HEK293 (cell line): ENCODE measurements at regions not wholly inside any gene's neighbourhood (a gene's known extent, or its start where the extent isn't known, plus 50 kb on each side); places are given as distances from the start of the nearest gene placed in this dataset.

Source experiments
- CTCF ChIA-PET: fragments of 350-600 bp; formaldehyde crosslinking; extraction: SDS; loops from one replicate; lab custom pipeline; 2021; ENCODE audit warnings: antibody characterized with exemption; lab: Yijun Ruan, JAX
- POLR2A ChIA-PET: fragments of 300-600 bp; formaldehyde crosslinking; extraction: SDS; loops from one replicate; lab custom pipeline; 2020; ENCODE audit warnings: antibody characterized with exemption, inconsistent platforms; lab: Yijun Ruan, JAX
- H3K27ac ChIP-seq: fragments of 200-500 bp; sonication (Bioruptor generic); 2 replicates; pipeline ENCODE4 v1.5.1; 2014; ENCODE audit warnings: low read depth, low read length, control low read depth, inconsistent platforms; ENCODE audit errors: extremely low read depth
- H3K36me3 ChIP-seq, 2 experiments: fragments of 200-500 bp in 1 of 2; sonication (Bioruptor generic) in 1 of 2; 1 replicate in 1 of 2; 2 replicates in 1 of 2; pipeline ENCODE4 v1.5.1; 2014 to 2017; ENCODE audit warnings: inconsistent platforms in 2 of 2, low read length in 2 of 2; ENCODE audit not compliant: control insufficient read depth in 2 of 2, insufficient read depth in 1 of 2
- H3K4me1 ChIP-seq: fragments of 200-500 bp; sonication (Bioruptor generic); 2 replicates; pipeline ENCODE4 v1.5.1; 2014; ENCODE audit warnings: mild to moderate bottlenecking, low read length, inconsistent platforms; ENCODE audit not compliant: control insufficient read depth, insufficient read depth
- H3K4me3 ChIP-seq: 2 replicates; pipeline ENCODE4 v1.5.1; 2011; ENCODE audit warnings: low read depth, mild to moderate bottlenecking, control low read depth, low read length, moderate library complexity
- H3K9me3 ChIP-seq: fragments of 200-500 bp; sonication (Bioruptor generic); 2 replicates; pipeline ENCODE4 v1.5.1; 2014; ENCODE audit warnings: low read depth, low read length, inconsistent platforms; ENCODE audit not compliant: control insufficient read depth, insufficient read depth
- FEZF1 ChIP-seq: fragments of 450-650 bp; formaldehyde crosslinking; IDR thresholded peaks from 2 replicates; pipeline ENCODE4 v1.5.1; 2016; ENCODE audit warnings: missing biosample characterization, missing genetic modification characterization
- GLI4 ChIP-seq: fragments of 450-650 bp; formaldehyde crosslinking; IDR thresholded peaks from 2 replicates; pipeline ENCODE4 v1.5.1; 2016; ENCODE audit warnings: missing biosample characterization, missing genetic modification characterization
- GLIS1 ChIP-seq: fragments of 450-650 bp; formaldehyde crosslinking; IDR thresholded peaks from 2 replicates; pipeline ENCODE4 v1.5.1; 2016; ENCODE audit warnings: missing biosample characterization, missing genetic modification characterization
- HOXA7 ChIP-seq: sonication (generic); formaldehyde crosslinking; IDR thresholded peaks from 2 replicates; pipeline ENCODE4 v1.8.1; 2022; ENCODE audit warnings: missing genetic modification reagents, borderline replicate concordance
- KLF10 ChIP-seq: fragments of 450-650 bp; IDR thresholded peaks from 2 replicates; pipeline ENCODE4 v1.5.1; 2018; ENCODE audit warnings: missing biosample characterization, mild to moderate bottlenecking, missing genetic modification characterization
- PRDM2 ChIP-seq: fragments of 450-650 bp; formaldehyde crosslinking; IDR thresholded peaks from 2 replicates; pipeline ENCODE4 v1.5.1; 2016; ENCODE audit warnings: missing biosample characterization, missing genetic modification characterization, borderline replicate concordance
- SALL2 ChIP-seq: fragments of 450-650 bp; formaldehyde crosslinking; IDR thresholded peaks from 2 replicates; pipeline ENCODE4 v1.5.0; 2017; ENCODE audit warnings: missing biosample characterization, mild to moderate bottlenecking, missing genetic modification characterization, borderline replicate concordance
- ZBTB20 ChIP-seq: fragments of 450-650 bp; formaldehyde crosslinking; IDR thresholded peaks from 2 replicates; pipeline ENCODE4 v1.5.1; 2016; ENCODE audit warnings: missing biosample characterization, missing genetic modification characterization
- ZBTB26 ChIP-seq: fragments of 450-650 bp; formaldehyde crosslinking; optimal IDR thresholded peaks from 2 replicates; pipeline ENCODE3; 2016; ENCODE audit warnings: missing biosample characterization, mild to moderate bottlenecking, missing genetic modification characterization
- ZBTB48 ChIP-seq: fragments of 450-650 bp; formaldehyde crosslinking; IDR thresholded peaks from 2 replicates; pipeline ENCODE4 v1.5.1; 2016; ENCODE audit warnings: missing biosample characterization, missing genetic modification characterization
- ZNF138 ChIP-seq: fragments of 450-650 bp; formaldehyde crosslinking; IDR thresholded peaks from 2 replicates; pipeline ENCODE4 v1.5.1; 2016; ENCODE audit warnings: missing biosample characterization, missing genetic modification characterization, borderline replicate concordance
- ZNF18 ChIP-seq: fragments of 450-650 bp; formaldehyde crosslinking; IDR thresholded peaks from 2 replicates; pipeline ENCODE4 v1.5.1; 2016; ENCODE audit warnings: missing biosample characterization, missing genetic modification characterization
- ZNF223 ChIP-seq: fragments of 450-650 bp; formaldehyde crosslinking; IDR thresholded peaks from 2 replicates; pipeline ENCODE4 v1.5.1; 2016; ENCODE audit warnings: missing biosample characterization, missing genetic modification characterization
- ZNF24 ChIP-seq: fragments of 450-650 bp; formaldehyde crosslinking; IDR thresholded peaks from 2 replicates; pipeline ENCODE4 v1.5.1; 2016; ENCODE audit warnings: missing biosample characterization, missing genetic modification characterization
- ZNF324 ChIP-seq: fragments of 450-650 bp; formaldehyde crosslinking; IDR thresholded peaks from 2 replicates; pipeline ENCODE4 v1.5.1; 2016; ENCODE audit warnings: missing biosample characterization, missing genetic modification characterization
- ZNF362 ChIP-seq: fragments of 450-650 bp; formaldehyde crosslinking; IDR thresholded peaks from 2 replicates; pipeline ENCODE4 v1.5.1; 2016; ENCODE audit warnings: missing biosample characterization, missing genetic modification characterization
- ZNF529 ChIP-seq: fragments of 450-650 bp; formaldehyde crosslinking; IDR thresholded peaks from 2 replicates; pipeline ENCODE4 v1.5.1; 2017; ENCODE audit warnings: missing genetic modification characterization, missing biosample characterization; ENCODE audit not compliant: insufficient replicate concordance
- ZNF664 ChIP-seq: fragments of 450-650 bp; formaldehyde crosslinking; IDR thresholded peaks from 2 replicates; pipeline ENCODE4 v1.5.1; 2016; ENCODE audit warnings: missing biosample characterization, missing genetic modification characterization
- ZNF704 ChIP-seq: fragments of 450-650 bp; formaldehyde crosslinking; IDR thresholded peaks from 2 replicates; pipeline ENCODE4 v1.5.1; 2016; ENCODE audit warnings: missing biosample characterization, missing genetic modification characterization
- ZNF747 ChIP-seq: fragments of 450-650 bp; formaldehyde crosslinking; IDR thresholded peaks from 2 replicates; pipeline ENCODE4 v1.5.1; 2016; ENCODE audit warnings: missing biosample characterization, missing genetic modification characterization
- ZSCAN18 ChIP-seq: fragments of 450-650 bp; formaldehyde crosslinking; IDR thresholded peaks from 2 replicates; pipeline ENCODE4 v1.5.1; 2016; ENCODE audit warnings: missing biosample characterization, missing genetic modification characterization

GRCh38 chrX:95675011-95675410 lies 1009.6 kb upstream of the DIAPH2 start:
- Histone ChIP-seq H3K27ac (no peak overlapping the region), H3K4me1 (no peaks in the 10 kb centered on the region), H3K36me3 (no peaks in the 10 kb centered on the region), H3K9me3 (no peaks in the 10 kb centered on the region), H3K4me3 (no peak overlapping the region)
- TF ChIP-seq ZNF362 (tag by site-specific recombination) (no peak), ZBTB26 (tag by site-specific recombination) (no peak), ZNF529 (tag by site-specific recombination) (no peak), ZNF747 (tag by site-specific recombination) (no peak), ZNF24 (no peak), SALL2 (tag by site-specific recombination) (no peak), ZNF223 (tag by site-specific recombination) (no peak), ZBTB20 (tag by site-specific recombination) (no peak), HOXA7 (CRISPR knock-in tag) (no peak), ZNF18 (tag by site-specific recombination) (no peak), GLIS1 (tag by site-specific recombination) (no peak), ZNF664 (tag by site-specific recombination) (no peak), ZNF138 (tag by site-specific recombination) (no peak), ZBTB48 (tag by site-specific recombination) (no peak)
- CTCF ChIA-PET: no interaction called here
- POLR2A ChIA-PET: no interaction called here

- ChIA-PET POLR2A (no interaction called here), CTCF (interaction anchor here (0.6 kb wide), 1 partner anchor 47 kb away, joined by 3 read pairs; no protein-coding TSS in a partner anchor)
- Histone ChIP-seq H3K9me3 (no peaks in the 10 kb centered on the region), H3K27ac (no peak overlapping the region), H3K36me3 (no peaks in the 10 kb centered on the region), H3K4me1 (no peaks in the 10 kb centered on the region), H3K4me3 (no peak overlapping the region)
- TF ChIP-seq KLF10 (tag by site-specific recombination) (no peak), ZNF324 (tag by site-specific recombination) (no peak)
Measured at GRCh38 chrX:95675794-95676193, 1008.8 kb upstream of the DIAPH2 start.

GRCh38 chrX:95678679-95679078 lies 1006.0 kb upstream of the DIAPH2 start:
- ChIA-PET POLR2A (no interaction called here), CTCF (no interaction called here)
- no peaks in the 10 kb centered on the region for H3K36me3 ChIP-seq
- no peak overlapping the region for H3K4me3 ChIP-seq
- no peak overlapping the region for H3K27ac ChIP-seq
- no peaks in the 10 kb centered on the region for H3K9me3 ChIP-seq
- no peaks in the 10 kb centered on the region for H3K4me1 ChIP-seq
- TF ChIP-seq PRDM2 (tag by site-specific recombination): no peak
- no peak for TF ChIP-seq FEZF1 (tag by site-specific recombination)
- TF ChIP-seq ZNF704: no peak
- TF ChIP-seq ZSCAN18 (tag by site-specific recombination): no peak
- TF ChIP-seq GLI4: no peak
